Suprapubic skin (tissue), 3 donors: ENCODE measurements at regions not wholly inside any gene's neighbourhood (a gene's known extent, or its start where the extent isn't known, plus 50 kb on each side); places are given as distances from the start of the nearest gene placed in this dataset.

Experiments
- CTCF ChIP-seq, 2 donors: fragments of 200-600 bp in 1 of 2; fragments of 450-650 bp in 1 of 2; sonication (generic) in 1 of 2; IDR thresholded peaks; one replicate each; pipeline ENCODE4 v1.5.1; 2016 to 2019; ENCODE audit warnings: antibody characterized with exemption in 2 of 2, mild to moderate bottlenecking in 1 of 2, moderate library complexity in 1 of 2
- POLR2A ChIP-seq, 2 donors: fragments of 450-650 bp; IDR thresholded peaks; one replicate each; pipeline ENCODE4 v1.6.1; 2017; ENCODE audit warnings: antibody characterized with exemption in 2 of 2, mild to moderate bottlenecking in 2 of 2, moderate library complexity in 2 of 2

GRCh38 chr5:96022971-96023370 is 61.3 kb upstream of the ELL2 start:
- no peak for TF ChIP-seq POLR2A (IDR thresholded peaks at IDR 0.05)
- no peak for TF ChIP-seq CTCF (IDR thresholded peaks at IDR 0.05)
